HCEC 1CT (cell line): ENCODE measurements at regions not wholly inside any gene's neighbourhood (a gene's known extent, or its start where the extent isn't known, plus 50 kb on each side); places are given as distances from the start of the nearest gene placed in this dataset.

Source experiments
- DNase-seq: peaks from one replicate; pipeline ENCODE4 v3.0.0-alpha.2; 2017

DNA sequence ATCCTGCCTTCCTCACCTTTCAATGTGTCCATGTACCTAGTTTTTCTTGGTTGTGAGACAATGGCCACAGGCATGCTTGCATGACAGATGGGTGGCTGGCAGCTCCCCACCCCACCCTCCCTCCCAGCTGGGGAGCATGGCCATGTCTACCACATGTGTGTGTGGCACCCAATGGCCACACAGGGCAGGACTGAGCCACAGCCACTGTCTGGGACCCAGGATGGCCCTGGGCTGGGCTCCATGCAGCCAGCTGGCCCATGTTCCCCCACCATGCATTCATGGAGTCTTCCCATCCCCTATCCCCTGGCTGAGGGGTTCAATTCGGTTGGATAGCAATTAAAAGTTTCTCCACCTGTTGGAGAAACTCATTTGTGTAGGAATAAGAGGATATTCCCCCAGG lies 566.0 kb upstream of the USP15 start:
- no peak for DNase-seq

DNA sequence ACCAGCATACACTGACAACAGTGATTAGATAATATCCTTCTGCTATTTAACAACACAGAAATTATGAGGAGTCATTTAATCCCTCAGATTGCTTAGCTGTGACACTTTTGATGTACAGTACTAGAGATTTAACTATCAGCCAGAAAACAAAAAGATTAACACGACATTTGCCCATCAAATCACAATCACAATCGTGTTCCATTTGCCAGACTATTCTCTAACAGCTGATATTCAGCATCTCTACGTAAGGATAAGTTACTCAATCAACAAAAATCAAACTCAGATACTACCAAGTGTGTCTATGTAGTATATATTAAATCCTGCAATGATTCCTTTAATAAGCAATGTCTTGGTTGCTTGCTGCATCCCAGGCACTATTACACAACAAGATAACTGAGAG lies 558.7 kb upstream of the USP15 start:
- DNase-seq: no peak

DNA sequence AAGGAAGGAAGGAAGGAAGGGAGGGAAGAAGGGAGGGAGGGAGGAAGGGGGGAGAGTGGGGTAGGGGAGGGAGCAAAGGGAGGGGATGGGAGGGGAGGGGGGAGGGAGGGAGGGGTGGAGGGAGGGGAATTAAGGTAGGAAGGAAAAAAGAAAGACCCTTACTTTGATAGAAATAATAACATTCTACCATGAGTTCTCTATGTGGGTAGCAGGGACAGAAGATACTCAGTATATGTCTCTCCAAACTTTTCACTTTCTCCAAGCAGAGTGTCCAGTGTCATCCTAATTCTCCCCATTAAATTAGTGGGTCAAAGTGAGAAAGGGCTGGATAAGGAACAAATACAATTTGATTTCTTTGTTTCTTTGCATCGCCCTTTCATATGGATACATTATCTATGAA lies 553.4 kb upstream of the USP15 start:
- no peak for DNase-seq

DNA sequence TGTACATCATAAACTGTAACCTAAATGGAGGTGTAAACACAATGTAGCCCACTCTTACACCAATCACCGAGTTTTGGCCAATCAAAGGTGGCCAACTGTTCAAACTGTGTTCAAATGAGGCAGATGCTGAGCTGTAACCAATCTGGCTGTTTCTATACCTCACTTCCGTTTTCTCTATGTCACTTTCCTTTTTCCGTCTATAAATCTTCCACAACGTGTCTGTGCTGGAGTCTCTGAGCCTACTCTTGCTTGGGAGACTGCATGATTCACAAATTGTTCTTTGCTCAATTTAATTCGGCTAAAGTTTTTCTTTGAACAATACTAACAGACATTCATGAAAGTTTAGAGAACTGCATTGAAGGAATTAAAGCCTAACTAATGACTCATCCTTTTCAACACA lies 547.1 kb upstream of the USP15 start:
- no peak for DNase-seq

DNA sequence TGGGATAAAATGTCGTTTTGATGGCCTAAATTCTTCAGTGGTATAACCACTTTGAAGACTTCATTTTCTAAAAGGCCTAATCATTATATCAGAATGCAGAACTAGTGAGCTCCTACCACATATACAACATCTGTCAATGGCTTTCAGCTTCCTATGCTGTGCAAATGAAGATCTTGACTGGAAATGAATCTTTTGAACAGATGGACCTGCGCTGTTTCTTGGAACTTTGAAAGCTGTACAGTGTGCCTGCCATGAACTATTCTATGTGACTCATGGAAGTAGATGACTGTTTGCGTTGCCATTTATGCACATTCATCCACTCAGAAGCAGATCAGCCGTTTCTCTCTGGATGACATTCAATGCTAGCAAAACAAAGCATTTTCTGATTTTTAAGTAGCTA lies 542.2 kb upstream of the USP15 start:
- DNase-seq: no peak

DNA sequence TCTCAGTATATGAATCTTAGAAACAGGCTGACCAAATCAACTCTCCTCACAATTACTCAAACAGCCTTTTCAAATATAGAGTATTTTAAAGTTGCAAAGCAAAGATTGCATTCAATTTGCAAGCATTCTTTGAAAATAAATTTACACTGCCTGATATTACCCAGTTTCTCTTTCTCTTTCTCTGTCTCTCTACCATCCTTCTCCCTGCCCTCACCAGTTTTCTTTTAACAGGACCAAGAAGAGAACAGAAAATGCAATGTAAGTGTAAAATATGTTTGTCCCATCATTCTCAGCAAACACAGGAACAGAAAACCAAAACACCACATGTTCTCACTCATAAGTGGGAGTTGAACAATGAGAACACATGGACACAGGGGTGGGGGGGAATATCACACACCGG lies 520.3 kb upstream of the USP15 start:
- no peak for DNase-seq

DNA sequence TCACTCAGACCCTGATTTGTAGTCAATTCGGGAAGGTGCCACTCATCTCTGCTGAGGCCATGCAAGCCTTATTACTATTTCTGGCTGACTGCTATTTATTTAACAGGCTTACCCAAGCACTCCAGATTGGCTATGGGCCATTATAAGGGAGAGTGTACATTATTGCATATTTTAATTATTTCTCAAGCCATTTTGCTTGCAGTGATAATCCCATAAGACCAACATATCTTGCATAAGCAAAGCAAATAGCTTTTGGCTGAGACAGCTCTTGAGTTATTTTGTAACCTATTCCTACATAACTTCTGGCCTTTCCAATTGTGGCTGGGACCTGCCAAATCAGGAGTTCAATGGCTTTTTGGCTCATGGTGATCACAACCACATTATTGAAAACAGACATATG lies 509.6 kb upstream of the USP15 start:
- DNase-seq: no peak

DNA sequence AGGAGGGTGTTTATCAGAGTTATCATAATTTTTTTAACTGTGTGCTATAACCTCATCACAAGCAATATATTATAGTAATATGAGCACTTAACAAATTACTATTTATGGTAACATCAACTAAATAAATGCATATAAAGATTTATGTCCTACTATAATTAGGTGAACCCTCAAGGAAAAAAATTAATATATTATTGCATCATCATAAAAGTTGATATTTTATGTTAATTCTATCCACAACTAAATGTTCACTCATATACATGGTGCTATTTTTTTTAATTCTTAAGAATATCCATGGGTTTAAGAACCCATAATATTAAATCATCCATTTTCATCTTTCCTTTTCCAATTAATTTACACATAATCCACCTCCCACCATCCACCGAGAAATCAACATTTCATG lies 506.0 kb upstream of the USP15 start:
- DNase-seq: no peak

DNA sequence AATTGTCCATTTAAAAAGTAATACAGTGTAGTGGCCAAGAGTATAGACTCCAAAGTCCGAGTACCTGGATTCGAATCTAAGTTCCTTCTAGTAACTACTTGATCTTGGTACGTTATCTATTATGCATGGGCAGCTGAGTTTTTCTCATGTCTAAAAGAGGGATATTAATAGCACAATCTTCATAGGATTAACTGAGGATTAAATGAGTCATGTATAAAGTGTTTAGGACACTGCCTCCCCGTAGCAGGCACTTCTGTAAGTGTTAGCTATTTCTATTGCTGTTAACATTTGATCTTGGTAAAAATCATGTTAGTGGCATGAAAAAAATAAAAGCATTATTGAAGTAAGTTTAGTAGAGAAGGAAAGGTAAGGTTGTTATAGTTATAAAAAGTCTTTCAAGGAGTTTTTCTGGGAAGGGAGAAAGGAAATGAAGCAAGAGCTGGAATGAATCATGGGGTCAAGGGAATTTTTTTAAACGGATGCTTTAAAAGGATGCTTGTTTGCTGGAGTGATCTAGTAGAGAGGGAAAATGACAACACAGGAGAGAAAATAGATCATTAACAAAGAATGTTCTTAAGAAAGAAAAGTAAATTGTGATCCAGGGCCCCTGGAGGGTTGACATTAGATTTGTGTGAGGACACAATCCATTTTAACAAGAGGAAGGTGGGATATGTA lies 502.2 kb upstream of the USP15 start:
- DNase-seq: peak; percentile 24

DNA sequence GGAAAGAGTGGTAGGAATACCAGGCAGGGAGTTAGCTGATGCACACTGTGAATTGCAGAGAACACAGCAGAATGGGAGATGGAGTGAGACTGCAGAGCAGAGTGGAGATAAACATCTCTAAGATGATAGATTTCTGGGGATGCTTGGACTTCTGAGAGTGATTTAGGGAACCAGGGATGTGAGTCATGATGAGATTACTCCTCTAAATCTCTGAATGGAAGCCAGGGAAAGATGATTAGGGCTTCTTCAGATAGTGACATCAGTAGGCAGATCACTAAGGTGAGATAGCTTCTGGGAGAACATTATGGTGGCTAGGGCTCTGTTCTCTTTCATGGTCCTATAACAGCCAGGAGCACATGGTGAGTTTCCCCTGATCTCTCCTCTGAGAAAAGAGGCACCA lies 501.5 kb upstream of the USP15 start:
- DNase-seq: no peak

DNA sequence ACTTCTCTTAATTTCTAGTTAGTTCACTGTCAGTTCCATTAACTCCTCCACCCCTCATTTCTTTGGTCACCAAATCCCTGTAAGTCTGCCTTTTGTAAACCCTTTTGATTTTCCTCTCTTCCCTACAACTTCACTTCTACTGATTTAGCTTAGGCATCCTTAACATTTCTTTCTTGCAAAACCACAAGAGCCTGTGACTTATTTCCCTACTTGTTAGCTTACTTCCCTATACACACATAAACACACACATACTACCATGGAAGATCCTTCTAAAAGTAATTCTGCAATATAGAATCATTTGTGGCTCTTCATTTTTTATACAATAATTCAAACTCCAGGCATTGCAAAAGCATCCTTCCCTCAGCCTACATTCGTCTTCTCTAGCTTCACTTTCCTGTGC lies 494.3 kb upstream of the USP15 start:
- DNase-seq: no peak

DNA sequence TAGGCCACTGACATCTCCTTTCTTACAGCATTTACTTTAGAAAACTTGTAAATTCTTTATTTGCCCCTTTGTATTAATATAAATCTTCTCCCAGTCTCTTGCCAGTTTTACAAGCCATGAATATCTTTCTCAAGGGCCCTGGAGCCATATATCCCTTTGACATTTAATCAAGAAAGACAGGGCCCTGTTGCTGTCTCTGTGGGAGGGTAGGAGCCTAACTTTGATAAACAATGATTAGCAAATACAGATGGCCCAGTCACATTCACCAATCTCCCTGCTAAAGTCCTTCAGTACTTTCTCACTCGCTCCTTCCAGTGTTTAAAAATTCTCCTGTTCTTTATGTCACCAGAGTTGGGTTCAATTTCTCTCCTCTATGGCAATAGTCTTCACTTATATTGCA lies 479.8 kb upstream of the USP15 start:
- no peak for DNase-seq

DNA sequence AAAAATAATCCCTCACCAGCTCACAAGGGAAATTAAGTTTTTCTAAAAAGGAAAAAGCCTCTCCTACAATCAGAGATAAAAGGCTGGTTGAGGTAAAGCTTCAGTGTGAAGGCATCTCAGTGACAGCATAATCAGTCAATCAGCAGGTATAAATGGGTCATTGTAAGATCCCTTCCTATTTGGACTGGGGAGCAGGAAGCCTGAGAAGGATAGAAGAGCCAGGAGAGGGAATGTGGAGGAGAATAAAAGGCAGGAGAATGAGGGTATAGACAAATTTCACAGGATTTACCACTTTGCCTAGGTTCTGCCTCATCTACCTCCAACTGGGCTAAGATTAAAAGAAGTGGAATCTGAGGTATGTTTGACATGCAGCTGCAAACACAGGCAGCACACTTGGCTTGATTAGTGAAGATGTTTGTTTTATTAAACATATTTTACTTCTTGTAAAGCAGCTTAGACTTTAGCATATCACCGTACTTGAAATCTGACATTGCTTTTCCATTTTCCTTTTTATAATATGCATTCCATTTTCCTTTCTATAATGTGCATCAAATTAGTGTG lies 479.1 kb upstream of the USP15 start:
- DNase-seq: no peak

DNA sequence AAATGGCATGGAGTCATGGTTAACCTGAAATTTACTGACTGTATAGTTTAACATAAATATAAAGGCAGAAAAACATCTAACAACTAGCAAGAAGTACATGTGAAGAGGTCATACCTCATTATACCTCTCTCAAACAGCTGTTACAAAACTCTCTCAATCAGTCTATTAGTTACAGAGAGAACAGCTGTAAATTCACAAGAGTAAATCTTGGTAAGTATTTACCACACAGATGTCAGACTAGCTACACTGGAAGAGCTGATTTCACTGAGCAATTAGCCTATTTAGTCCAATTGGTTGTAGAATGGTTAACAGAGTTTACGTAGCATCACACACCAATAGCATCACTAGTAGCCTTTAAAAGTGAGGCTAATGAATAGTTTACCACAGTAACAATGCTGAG lies 463.4 kb upstream of the USP15 start:
- no peak for DNase-seq

DNA sequence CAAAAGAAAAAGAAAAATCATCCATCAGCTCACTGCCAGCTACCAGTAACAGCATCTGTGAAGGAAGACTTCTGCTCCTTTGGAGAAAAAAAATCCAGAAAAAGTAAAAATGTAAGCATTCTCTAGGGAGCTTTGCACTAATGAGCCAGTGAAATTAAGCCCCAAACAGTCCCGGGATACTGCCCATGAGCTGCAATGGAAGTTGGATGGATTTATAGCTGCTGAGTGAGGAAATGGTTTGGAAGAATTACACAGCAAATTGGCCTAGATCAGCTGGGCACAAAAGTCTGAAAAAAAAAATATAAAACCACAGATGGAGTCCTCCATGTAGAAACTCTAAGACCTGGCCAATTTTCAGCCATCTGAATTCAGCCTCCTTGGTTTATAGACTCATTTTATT lies 462.9 kb upstream of the USP15 start:
- DNase-seq: no peak

DNA sequence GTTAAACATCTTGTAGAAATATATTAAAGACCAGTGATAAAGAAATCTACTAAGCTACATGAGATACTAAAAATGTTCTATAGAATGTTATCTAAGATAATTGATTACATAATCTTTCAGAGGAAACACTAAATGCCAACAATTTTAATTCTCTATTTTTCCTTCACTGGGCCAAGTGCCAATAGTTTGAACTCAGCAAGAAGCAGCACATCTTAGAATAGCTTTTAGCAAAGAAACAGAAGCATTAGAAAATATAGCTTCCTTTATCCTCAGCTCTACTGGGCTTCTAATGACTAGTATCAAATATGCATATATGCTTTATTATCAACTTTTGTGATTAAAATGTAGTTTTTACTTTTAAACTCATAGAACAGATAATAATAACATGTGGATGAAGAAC lies 461.4 kb upstream of the USP15 start:
- DNase-seq: no peak

DNA sequence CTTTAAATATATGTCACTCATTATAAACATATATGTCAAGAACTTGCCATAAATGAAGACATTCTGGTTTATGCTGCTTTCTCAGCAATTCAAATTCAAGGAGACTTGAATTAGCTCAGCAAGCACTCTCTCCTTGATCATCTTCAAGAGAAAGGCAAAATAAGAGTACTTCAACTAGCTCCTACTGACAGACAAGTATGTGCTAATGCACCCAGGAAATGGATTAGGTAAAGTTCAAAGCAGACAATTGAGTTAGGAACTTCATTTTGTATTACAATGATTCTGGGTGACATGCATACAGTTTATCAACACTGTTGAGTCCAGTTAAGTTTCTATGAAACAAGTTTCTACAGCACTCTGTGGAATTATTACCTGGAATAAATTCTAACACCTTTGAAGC lies 455.9 kb upstream of the USP15 start:
- DNase-seq: no peak

DNA sequence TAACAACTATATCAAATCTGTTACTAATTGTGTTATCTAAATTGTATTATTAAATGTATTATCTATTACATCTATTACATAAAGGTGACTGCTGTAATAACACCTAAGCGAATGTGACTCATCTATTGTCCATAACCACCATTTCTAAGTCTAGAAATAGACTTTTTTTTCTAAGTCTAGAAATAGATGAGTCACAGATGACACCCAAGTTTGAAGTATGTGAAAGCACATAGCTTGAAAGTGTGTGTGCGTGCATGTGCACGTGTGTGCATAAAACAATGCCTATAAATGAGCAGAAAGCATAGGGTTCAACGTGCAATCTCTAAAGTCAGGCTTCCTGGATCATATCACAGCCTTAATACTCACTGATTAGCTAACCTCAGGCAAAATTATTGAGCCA lies 451.3 kb upstream of the USP15 start:
- DNase-seq: no peak

DNA sequence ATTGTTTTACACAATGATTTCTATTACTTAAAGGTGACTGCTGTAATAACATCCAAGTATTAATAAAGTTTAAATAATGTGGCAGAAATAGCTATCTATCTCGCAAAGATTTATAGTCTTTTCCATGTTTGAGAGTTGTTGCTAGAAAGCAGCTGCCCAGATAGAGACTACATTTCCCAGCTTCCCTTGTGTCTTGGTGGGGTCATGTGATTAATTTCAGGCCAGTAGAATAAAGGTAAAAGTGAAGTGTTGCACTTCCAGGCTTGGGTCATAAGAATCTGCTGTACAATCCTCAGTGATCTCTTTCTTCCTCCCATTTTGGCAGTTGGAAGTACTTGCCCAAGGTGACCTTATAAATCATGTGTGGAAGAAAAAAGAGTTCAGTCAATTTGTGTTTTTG lies 449.7 kb upstream of the USP15 start:
- no peak for DNase-seq

DNA sequence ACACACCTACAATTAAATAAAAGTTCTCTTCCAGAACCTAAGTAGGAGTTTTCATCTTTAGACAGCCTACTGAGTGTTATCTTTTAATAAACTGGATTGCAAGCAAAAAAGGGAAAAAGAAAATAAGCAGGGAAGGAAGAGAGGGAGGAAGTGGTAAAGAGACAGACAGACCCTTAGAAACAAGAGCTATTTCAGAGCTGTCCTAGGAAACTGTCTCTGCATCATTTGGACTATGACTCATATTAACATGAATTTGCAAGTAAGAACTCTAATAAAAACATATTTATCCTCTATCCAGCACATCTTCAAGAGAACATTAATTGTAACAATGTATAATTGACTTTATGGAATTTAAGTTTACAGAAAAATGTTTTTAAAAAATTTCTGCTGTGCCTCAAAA lies 438.8 kb upstream of the USP15 start:
- DNase-seq: no peak

DNA sequence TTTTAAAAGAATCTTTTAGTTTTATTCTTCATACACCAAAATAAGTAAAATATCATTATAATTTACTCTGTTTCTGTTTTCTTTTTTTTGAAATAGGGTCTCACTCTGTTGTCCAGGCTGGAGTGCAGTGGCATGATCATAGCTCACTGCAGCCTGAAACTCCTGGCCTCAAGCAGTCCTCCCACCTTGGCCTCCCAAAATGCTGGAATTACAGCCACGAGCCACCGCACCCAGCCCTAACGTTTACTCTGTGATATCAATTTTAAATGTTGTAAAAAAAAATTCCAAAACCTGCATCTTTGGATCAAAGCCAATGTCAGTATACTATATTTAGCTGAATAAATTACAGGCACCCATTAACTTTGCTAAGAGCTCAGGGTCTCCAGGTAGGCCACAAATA lies 437.1 kb upstream of the USP15 start:
- no peak for DNase-seq

DNA sequence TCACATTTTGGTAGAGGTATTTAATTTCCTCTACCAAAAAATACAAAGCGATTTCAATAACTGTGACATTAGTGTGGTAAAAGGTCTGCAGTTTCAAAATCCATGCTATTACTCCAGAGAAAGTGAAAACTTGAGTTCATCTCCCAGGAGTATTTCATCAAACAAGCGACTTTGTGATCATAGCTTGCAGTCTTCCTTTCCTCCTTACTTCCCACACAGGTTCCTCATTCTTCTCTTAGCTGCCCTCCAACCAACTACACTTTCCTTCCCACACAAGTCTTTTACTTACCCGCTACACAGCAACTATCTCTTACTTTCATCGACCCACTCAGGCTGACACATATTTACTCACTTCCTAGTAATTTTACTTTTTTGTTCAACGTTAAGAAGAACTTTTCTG lies 413.4 kb upstream of the USP15 start:
- no peak for DNase-seq

DNA sequence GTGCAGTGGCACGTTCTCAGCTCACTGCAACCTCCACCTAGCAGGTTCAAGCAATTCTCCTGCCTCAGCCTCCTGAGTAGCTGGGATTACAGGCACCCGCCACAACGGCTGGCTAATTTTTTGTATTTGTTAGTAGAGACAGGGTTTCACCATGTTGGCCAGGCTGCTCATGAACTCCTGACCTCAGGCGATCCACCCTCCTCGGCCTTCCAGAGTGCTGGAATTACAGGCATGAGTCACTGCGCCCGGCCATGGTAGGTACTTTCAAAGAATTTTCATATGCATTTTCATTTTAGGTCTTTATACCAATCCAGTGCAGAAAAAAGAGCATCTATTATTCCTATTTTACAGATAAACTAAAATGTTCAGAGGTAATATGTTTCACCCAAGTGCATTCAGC lies 411.3 kb upstream of the USP15 start:
- DNase-seq: no peak

DNA sequence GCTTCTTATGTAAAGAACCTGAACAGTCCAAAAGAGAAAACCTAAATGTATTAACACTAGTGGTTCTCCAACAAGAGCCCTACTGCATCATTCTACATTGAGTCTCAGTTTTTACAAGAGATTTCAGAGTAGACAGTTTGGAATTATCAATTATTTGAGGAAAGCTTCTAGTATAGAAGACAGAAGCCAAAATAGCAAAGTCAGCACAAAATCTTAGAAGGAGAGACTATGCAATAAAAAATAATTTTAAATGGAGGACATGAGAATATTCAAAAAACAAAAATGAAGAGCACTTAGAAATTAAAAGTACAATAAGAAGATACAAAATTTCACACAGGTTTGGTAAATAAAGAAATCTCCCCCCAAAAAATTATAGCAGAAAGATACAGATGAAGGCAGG lies 406.3 kb upstream of the USP15 start:
- no peak for DNase-seq

DNA sequence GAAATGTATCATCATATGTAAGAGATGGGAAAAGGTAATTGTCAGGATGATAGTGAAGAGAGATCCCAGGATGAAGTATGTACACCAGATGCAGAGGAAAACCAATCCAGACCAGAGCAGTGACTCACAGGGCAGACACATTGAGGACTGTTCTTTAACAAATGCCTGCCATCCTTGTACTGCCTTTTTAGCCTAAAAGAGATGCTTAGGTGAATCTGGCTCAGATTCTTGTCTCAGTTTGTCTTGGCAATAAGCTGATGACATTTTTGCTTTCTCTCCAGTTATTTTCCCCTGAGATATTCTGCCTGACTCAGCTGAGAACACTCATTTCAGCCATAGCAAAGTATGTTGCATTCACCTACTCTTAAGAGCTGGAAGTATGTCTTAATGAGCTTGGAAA lies 405.3 kb upstream of the USP15 start:
- DNase-seq: no peak

DNA sequence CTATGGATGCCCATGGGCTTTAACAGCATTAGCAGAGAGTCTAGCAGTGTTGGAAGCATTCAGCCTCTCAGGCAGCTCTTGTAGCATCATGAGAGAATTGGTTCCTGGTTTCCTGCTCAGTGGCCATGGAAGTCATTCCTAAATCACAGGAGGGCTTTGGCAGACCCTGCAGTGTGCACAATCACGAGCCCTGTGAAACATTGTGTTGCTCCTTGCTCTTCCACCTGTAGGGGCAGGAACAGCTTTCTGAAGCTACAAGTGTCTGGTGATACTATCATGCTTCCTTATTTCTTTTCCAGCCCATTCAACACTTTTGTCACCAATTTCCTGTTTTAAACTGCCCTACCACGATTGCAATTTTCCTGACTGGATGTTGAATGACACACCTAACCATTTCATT lies 402.2 kb upstream of the USP15 start:
- no peak for DNase-seq
